Esophagus squamous epithelium (tissue), 4 donors: ENCODE measurements at regions not wholly inside any gene's neighbourhood (a gene's known extent, or its start where the extent isn't known, plus 50 kb on each side); places are given as distances from the start of the nearest gene placed in this dataset.

ENCODE experiments used
- CTCF ChIP-seq, 6 experiments: fragments of 450-650 bp in 4 of 6; fragments of 200-600 bp in 2 of 6; sonication (generic) in 2 of 6; IDR thresholded peaks; one replicate each; pipeline ENCODE4 v1.5.1; 2016 to 2019; ENCODE audit warnings: antibody characterized with exemption in 6 of 6, mild to moderate bottlenecking in 4 of 6, moderate library complexity in 4 of 6
- POLR2A ChIP-seq, 4 donors: fragments of 450-650 bp; IDR thresholded peaks; one replicate each; pipeline ENCODE4 v1.6.1; 2017; ENCODE audit warnings: antibody characterized with exemption in 4 of 4, mild to moderate bottlenecking in 4 of 4, moderate library complexity in 3 of 4

GRCh38 chr9:90447773-90448172 lies 194.9 kb downstream of the DIRAS2 start:
- TF ChIP-seq CTCF (IDR thresholded peaks at IDR 0.05) (no peak), POLR2A (IDR thresholded peaks at IDR 0.05) (no peak)
